Peyer's patch (tissue), 4 donors: ENCODE measurements at regions not wholly inside any gene's neighbourhood (a gene's known extent, or its start where the extent isn't known, plus 50 kb on each side); places are given as distances from the start of the nearest gene placed in this dataset.

Experiments
- DNase-seq, 3 donors: peaks; one replicate each; pipeline ENCODE4 v3.0.0-alpha.2; 2017 to 2019
- H3K27ac ChIP-seq, 4 donors: fragments of 200-600 bp; sonication (generic); one replicate each; pipeline ENCODE4 v1.5.1; 2016 to 2019
- H3K27me3 ChIP-seq, 2 donors: fragments of 200-600 bp; sonication (generic); one replicate each; pipeline ENCODE4 v1.5.1; 2019
- H3K36me3 ChIP-seq, 3 donors: fragments of 200-600 bp; sonication (generic); one replicate each; pipeline ENCODE4 v1.5.1; 2016 to 2019
- H3K4me1 ChIP-seq, 4 donors: fragments of 200-600 bp; sonication (generic); one replicate each; pipeline ENCODE4 v1.5.1; 2016 to 2019
- H3K4me3 ChIP-seq, 4 donors: fragments of 200-600 bp; sonication (generic); 1 replicate in 3 of 4; 2 replicates in 1 of 4; pipeline ENCODE4 v1.5.1; 2016 to 2019; ENCODE audit warnings: mild to moderate bottlenecking in 1 of 4
- H3K9me3 ChIP-seq, 4 donors: fragments of 200-600 bp; sonication (generic); one replicate each; pipeline ENCODE4 v1.5.1; 2016 to 2019; ENCODE audit warnings: mild to moderate bottlenecking in 1 of 4
- CTCF ChIP-seq, 6 experiments: fragments of 450-650 bp in 4 of 6; fragments of 200-600 bp in 2 of 6; sonication (generic) in 1 of 6; IDR thresholded peaks; one replicate each; pipeline ENCODE4 v1.5.1; 2017 to 2019; ENCODE audit warnings: antibody characterized with exemption in 6 of 6, mild to moderate bottlenecking in 3 of 6, moderate library complexity in 1 of 6
- POLR2A ChIP-seq, 2 donors: fragments of 450-650 bp; IDR thresholded peaks; one replicate each; pipeline ENCODE4 v1.5.1; 2017; ENCODE audit warnings: antibody characterized with exemption in 2 of 2, mild to moderate bottlenecking in 2 of 2, moderate library complexity in 2 of 2

- no peak for DNase-seq
- H3K36me3 ChIP-seq, result no peaks in the 10 kb centered on the region
- no peaks in the 10 kb centered on the region for H3K4me1 ChIP-seq
- H3K27me3 ChIP-seq, result no peaks in the 10 kb centered on the region
- H3K4me3 ChIP-seq, result no peak overlapping the region
- TF ChIP-seq CTCF (IDR thresholded peaks at IDR 0.05) (no peak), POLR2A (IDR thresholded peaks at IDR 0.05) (no peak)
- no peaks in the 10 kb centered on the region for H3K9me3 ChIP-seq
- H3K27ac ChIP-seq, result no peak overlapping the region
Observed at GRCh38 chr2:5596868-5597267, 95.3 kb upstream of the SOX11 start.

GRCh38 chr2:5598156-5598555 is 94.0 kb upstream of the SOX11 start:
- no peaks in the 10 kb centered on the region for H3K27me3 ChIP-seq
- no peaks in the 10 kb centered on the region for H3K9me3 ChIP-seq
- DNase-seq, result no peak
- H3K36me3 ChIP-seq, result no peaks in the 10 kb centered on the region
- no peak overlapping the region for H3K27ac ChIP-seq
- H3K4me1 ChIP-seq, result no peaks in the 10 kb centered on the region
- no peak for TF ChIP-seq CTCF (IDR thresholded peaks at IDR 0.05)
- no peak for TF ChIP-seq POLR2A (IDR thresholded peaks at IDR 0.05)
- H3K4me3 ChIP-seq, result no peak overlapping the region

GRCh38 chr2:5609201-5609600 is 83.0 kb upstream of the SOX11 start:
- peaks cover 0 to 5% (median 0%) of the 10 kb centered on the region in 4 donors for H3K9me3 ChIP-seq
- DNase-seq, result no peak

GRCh38 chr2:5612666-5613065 is 79.5 kb upstream of the SOX11 start:
- no peak overlapping the region for H3K4me3 ChIP-seq
- no peaks in the 10 kb centered on the region for H3K27me3 ChIP-seq
- TF ChIP-seq CTCF (IDR thresholded peaks at IDR 0.05), result no peak
- TF ChIP-seq POLR2A (IDR thresholded peaks at IDR 0.05), result no peak
- H3K27ac ChIP-seq, result no peak overlapping the region
- H3K4me1 ChIP-seq, result no peaks in the 10 kb centered on the region
- H3K9me3 ChIP-seq, result no peaks in the 10 kb centered on the region
- no peaks in the 10 kb centered on the region for H3K36me3 ChIP-seq
- DNase-seq, result no peak

More at GRCh38 chr2:5609201-5609600, 83.0 kb upstream of the SOX11 start:
- Histone ChIP-seq H3K4me1 (no peaks in the 10 kb centered on the region), H3K27ac (no peak overlapping the region), H3K36me3 (no peaks in the 10 kb centered on the region), H3K4me3 (no peak overlapping the region), H3K27me3 (no peaks in the 10 kb centered on the region)
- TF ChIP-seq POLR2A (IDR thresholded peaks at IDR 0.05), result no peak
- TF ChIP-seq CTCF (IDR thresholded peaks at IDR 0.05), result no peak

GRCh38 chr2:5616019-5616418 is 76.2 kb upstream of the SOX11 start:
- H3K4me1 ChIP-seq, result no peaks in the 10 kb centered on the region
- H3K27ac ChIP-seq, result no peak overlapping the region
- TF ChIP-seq POLR2A (IDR thresholded peaks at IDR 0.05), result no peak
- TF ChIP-seq CTCF (IDR thresholded peaks at IDR 0.05), result no peak
- no peak overlapping the region for H3K4me3 ChIP-seq
- no peak for DNase-seq
- H3K9me3 ChIP-seq, result no peaks in the 10 kb centered on the region
- no peaks in the 10 kb centered on the region for H3K27me3 ChIP-seq
- H3K36me3 ChIP-seq, result no peaks in the 10 kb centered on the region

- Histone ChIP-seq H3K4me1 (no peaks in the 10 kb centered on the region), H3K9me3 (no peaks in the 10 kb centered on the region), H3K4me3 (no peak overlapping the region), H3K36me3 (no peaks in the 10 kb centered on the region), H3K27me3 (no peaks in the 10 kb centered on the region), H3K27ac (no peak overlapping the region)
- no peak for DNase-seq
- no peak for TF ChIP-seq POLR2A (IDR thresholded peaks at IDR 0.05)
- no peak for TF ChIP-seq CTCF (IDR thresholded peaks at IDR 0.05)
Observed at GRCh38 chr2:5617358-5617757, 74.8 kb upstream of the SOX11 start.
